K562 (cell line): ENCODE measurements at regions not wholly inside any gene's neighbourhood (a gene's known extent, or its start where the extent isn't known, plus 50 kb on each side); places are given as distances from the start of the nearest gene placed in this dataset.

Experiments
- BRCA1 ChIP-seq, 2 experiments: fragments of 450-650 bp in 1 of 2; sonication (generic) in 1 of 2; formaldehyde crosslinking in 1 of 2; IDR thresholded peaks; 2 replicates each; pipeline versions ENCODE4 v1.5.0 to v1.6.1; 2017 to 2020; ENCODE audit warnings: mild to moderate bottlenecking in 1 of 2, missing genetic modification reagents in 1 of 2
- CTCF ChIP-seq, 3 experiments: IDR thresholded peaks in 2 of 3; conservative IDR thresholded peaks in 1 of 3; 2 replicates each; pipeline ENCODE4 v1.5.1; 2011 to 2012; ENCODE audit warnings: low read length in 3 of 3, mild to moderate bottlenecking in 3 of 3, control low read depth in 2 of 3, improper control_type of control experiment in 1 of 3, inconsistent platforms in 1 of 3, low read depth in 1 of 3, mixed read lengths in 1 of 3, moderate library complexity in 1 of 3; ENCODE audit not compliant: insufficient read depth in 2 of 3
- EZH2 ChIP-seq: IDR thresholded peaks from 2 replicates; pipeline ENCODE4 v1.6.1; 2012; ENCODE audit warnings: low read depth, mild to moderate bottlenecking, inconsistent platforms, low read length, borderline replicate concordance
- GABPA ChIP-seq: fragments of 200-800 bp; sonication (Bioruptor generic); conservative IDR thresholded peaks from 2 replicates; pipeline ENCODE4 v1.6.1; 2016; ENCODE audit warnings: low read depth, missing genetic modification characterization, missing compliant biosample characterization
- MLLT1 ChIP-seq, 2 experiments: fragments of 450-650 bp; IDR thresholded peaks; 2 replicates each; pipeline ENCODE4 v1.6.1; 2016
- NEUROD1 ChIP-seq: fragments of 150-350 bp; IDR thresholded peaks from 2 replicates; pipeline ENCODE4 v1.6.1; 2014; ENCODE audit warnings: borderline replicate concordance, low read length, low read depth; ENCODE audit not compliant: partially characterized antibody
- RNF219 ChIP-seq: fragments of 250-450 bp; sonication (Bioruptor Pico); IDR thresholded peaks from 2 replicates; pipeline ENCODE4 v1.5.0; 2022; ENCODE audit warnings: mild to moderate bottlenecking
- SPI1 ChIP-seq: IDR thresholded peaks from 2 replicates; pipeline ENCODE4 v1.6.1; 2011; ENCODE audit warnings: low read depth, low read length, control low read depth, borderline replicate concordance
- USF2 ChIP-seq: sonication (generic); formaldehyde crosslinking; IDR thresholded peaks from 2 replicates; pipeline ENCODE4 v1.5.0; 2020; ENCODE audit warnings: missing genetic modification reagents
- ZNF143 ChIP-seq: sonication (generic); formaldehyde crosslinking; IDR thresholded peaks from 2 replicates; pipeline ENCODE4 v1.9.0; 2022; ENCODE audit warnings: mild to moderate bottlenecking, missing genetic modification reagents

GRCh38 chr12:90311561-90311960 lies 602.9 kb upstream of the ATP2B1 start:
- no peak for TF ChIP-seq SPI1
- TF ChIP-seq CTCF (IDR thresholded peaks at IDR 0.05 in 2 of 3, conservative IDR thresholded peaks at IDR 0.05 in 1 of 3; ENCODE audit: insufficient read depth in 2 of 3, low read depth in 1 of 3, low read length in 3 of 3), result no peak
- no peak for TF ChIP-seq NEUROD1
- TF ChIP-seq MLLT1 (IDR thresholded peaks at IDR 0.05), result no peak
- TF ChIP-seq GABPA, result no peak
- no peak for TF ChIP-seq BRCA1 (IDR thresholded peaks at IDR 0.05)
- no peak for TF ChIP-seq BRCA1 (CRISPR knock-in tag; IDR thresholded peaks at IDR 0.05)
- TF ChIP-seq RNF219 (CRISPR knock-in tag), result no peak
- no peak for TF ChIP-seq EZH2
- TF ChIP-seq ZNF143 (CRISPR knock-in tag), result no peak
- TF ChIP-seq USF2 (CRISPR knock-in tag), result no peak
